GM19397 (cell line): ENCODE measurements at regions not wholly inside any gene's neighbourhood (a gene's known extent, or its start where the extent isn't known, plus 50 kb on each side); places are given as distances from the start of the nearest gene placed in this dataset.
"Not testable (repeated sequence)": the region's sequence is repeated elsewhere in the genome, so short reads cannot be mapped to it uniquely, and the experiment has no call there.

Source experiments
- ATAC-seq: cut with Tn5 transposase; IDR thresholded peaks from one replicate; pipeline ENCODE4 v1.9.1; 2021; ENCODE audit warnings: mild to moderate bottlenecking, moderate library complexity; ENCODE audit not compliant: unreplicated experiment

DNA sequence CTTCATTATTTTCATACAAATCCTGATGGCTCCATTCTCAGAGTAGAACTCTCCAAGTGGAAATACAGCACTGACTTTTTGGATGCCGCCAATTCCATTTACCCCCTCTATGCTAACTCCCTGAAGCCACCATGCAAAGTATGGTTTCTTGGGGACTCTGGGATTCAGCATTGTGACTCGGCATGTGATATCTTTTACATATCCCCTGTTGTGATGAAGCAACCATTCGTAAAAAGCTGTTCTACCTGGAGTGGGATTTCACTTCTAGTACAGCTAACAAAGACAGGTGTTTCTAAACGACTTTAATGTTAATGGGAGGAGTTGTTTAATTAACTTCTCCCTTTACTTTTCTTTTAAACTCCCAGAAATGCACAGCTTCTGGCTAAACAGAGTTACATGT lies 533.5 kb downstream of the RBFOX1 start:
- no peak for ATAC-seq

DNA sequence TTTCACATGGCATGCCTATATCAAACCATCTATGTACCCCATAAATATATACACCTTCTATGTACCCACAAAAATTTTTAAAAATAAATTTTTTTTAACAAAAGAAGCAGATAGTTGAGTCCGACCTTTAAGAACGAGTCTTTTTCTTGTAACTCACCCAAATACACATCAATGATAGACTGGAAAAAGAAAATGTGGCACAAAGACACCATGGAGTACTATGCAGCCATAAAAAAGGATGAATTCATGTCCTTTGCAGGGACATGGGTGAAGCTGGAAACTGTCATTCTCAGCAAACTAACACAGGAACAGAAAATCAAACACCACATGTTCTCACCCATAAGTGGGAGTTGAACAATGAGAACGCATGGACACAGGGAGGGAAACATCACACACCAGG lies 532.7 kb downstream of the RBFOX1 start:
- ATAC-seq: not testable (repeated sequence)

DNA sequence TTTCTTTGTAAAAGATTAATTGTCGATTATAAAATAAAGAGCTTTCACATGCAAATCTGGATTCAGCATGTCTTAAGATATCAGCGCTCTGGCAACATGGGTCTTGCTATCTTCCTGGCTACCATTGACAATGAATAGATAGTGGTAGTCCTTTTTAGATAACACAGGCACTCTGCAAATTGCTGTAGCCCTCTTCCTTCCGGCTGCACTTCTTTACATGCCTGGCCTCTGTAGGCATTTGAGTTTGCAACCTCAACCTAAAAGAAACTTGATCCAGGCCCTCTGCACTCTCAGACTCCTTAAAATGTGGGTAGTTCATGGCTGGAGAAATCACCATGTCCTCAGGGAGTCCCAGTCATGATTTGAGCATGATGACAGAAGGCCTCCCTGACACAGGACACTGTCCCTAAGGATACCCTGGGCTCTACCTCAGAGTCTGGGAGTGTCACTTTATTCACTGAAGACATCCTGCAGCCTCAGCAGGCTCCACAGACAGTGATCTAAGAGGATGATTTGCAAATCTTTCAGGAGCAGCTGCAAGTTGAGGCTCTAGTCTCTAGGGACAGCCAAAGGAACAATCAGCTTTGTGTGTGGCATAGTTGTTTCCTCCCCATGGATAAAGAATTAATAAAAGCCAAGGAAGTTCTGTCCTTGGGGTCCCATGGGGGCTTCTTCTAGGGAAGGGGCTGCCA lies 529.4 kb downstream of the RBFOX1 start:
- no peak for ATAC-seq

DNA sequence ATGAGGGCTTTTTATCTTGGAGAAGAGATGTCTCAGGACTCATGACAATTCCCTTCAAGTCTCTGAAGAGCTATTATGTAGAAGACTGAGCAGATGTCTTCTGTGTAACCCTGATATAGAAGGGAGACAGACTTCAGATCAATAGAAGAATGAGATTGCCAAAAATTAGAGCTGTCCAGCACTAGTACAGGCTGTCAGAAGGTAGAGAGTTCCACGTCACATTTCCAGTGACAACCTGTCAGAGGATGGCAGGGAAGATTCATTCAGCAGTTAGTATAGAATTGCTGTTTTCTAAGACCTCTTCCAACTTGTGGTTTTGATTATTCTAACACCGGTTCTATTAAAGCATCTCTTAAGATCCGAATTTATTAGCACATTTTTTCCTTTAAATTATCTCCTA lies 520.6 kb downstream of the RBFOX1 start:
- no peak for ATAC-seq

- no peak for ATAC-seq
These were observed 517.2 kb downstream of the RBFOX1 start for GRCh38 chr16:7849841-7850240.

GRCh38 chr16:7843261-7843660 lies 510.6 kb downstream of the RBFOX1 start:
- no peak for ATAC-seq

GRCh38 chr16:7839568-7839967 lies 506.9 kb downstream of the RBFOX1 start:
- no peak for ATAC-seq

- no peak for ATAC-seq
These were observed 502.3 kb downstream of the RBFOX1 start for GRCh38 chr16:7834771-7835431.

DNA sequence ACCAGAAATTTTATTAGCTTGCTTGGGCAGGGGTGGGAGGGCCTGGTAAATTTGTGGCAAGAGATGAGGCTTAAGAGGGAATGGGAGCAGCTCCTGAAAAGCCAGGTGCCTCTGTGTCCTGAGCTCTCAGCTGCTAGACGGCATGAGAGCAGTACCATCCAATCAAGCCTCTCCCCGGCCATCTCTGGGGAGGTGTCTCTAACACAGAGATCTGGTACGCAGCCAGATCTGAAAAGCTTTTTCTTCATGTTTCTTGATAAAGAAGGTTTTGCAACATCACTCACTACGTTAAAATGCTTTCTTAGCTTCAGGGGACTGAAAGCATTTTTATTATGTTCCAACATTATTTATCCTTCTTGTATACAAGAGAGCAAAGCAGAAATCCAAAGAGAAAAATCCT lies 488.2 kb downstream of the RBFOX1 start:
- no peak for ATAC-seq

DNA sequence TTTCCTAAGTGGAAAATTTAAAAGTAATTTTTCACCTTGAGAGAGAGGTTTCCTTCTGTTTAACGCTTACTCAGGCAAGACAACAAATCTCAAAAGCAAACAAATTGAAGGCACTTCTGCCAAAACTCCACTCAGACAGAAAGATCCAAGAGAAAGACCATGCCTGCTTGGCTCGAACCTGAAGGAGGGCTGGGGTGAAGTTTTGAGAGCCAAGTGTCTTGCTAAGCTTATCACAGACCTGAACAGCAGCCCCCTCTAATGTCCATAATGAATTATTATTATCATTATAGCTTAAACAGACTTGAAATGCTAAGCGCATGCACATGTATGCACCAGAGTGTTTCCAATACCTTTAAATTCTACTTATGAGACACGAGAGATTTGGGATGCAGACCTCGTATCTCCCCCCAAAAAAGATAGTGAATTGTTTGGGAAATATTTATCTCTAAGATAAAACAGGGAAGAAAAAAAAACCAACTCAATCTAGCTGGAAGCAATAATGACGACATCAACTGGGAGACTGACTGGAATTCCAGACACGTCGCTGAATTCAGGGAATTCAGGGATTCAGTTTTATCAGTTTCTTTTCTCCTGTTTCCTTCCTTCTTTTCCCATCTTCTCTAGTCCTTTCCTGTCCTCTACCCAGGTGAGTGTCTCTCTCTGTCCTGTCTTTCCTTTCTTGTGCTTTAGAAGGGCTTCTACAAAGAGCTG lies 473.2 kb downstream of the RBFOX1 start:
- ATAC-seq: no peak

- ATAC-seq: no peak
These were observed 472.1 kb downstream of the RBFOX1 start for GRCh38 chr16:7804635-7805195.

- ATAC-seq: no peak
These were observed 459.7 kb downstream of the RBFOX1 start for GRCh38 chr16:7792346-7792745.

DNA sequence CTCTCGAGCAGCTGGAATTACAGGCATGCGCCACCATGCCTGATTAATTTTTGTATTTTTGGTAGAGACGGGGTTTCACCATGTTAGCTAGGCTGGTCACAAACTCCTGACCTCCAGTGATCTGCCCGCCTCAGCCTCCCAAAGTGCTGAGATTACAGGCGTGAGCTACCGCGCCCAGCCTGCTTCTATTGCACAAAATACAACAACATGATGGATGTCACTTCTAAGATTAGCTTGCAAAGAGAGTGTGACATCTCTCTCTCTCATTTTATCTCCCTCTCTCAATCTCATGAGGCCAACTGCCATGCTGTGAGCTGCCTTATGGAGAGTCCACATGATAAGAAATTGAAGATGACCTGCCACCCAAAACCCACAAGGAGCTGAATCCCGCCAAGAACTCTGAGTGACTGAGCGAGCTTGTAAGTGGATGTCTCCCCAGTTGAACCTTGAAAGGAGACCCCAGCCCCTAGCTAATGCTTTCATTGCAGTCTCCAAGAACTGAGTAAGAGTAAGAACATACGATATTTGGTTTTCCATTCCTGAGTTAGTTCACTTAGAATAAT lies 458.5 kb downstream of the RBFOX1 start:
- no peak for ATAC-seq

GRCh38 chr16:7775072-7775488 lies 442.4 kb downstream of the RBFOX1 start:
- no peak for ATAC-seq

DNA sequence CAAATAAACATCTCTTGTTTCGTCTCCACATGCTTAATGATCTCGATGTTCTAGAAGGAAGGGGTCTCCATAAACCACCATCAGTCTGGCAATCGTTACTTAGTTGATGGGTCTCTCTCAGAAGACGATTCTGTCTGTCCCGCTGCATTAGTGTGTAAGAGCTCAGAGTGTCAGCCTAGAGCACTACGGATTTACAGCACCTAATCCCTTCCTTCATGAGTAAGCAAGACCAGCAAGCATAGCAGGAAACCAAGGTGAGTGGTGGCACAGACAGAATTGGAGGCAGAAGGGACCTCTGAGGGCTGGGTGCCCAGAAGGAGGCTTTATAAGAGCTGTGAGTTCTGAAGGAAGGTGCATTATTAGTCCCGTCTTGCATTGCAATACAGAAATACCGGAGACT lies 440.1 kb downstream of the RBFOX1 start:
- no peak for ATAC-seq

- not testable (repeated sequence) for ATAC-seq
These were observed 436.4 kb downstream of the RBFOX1 start for GRCh38 chr16:7769091-7769490.

DNA sequence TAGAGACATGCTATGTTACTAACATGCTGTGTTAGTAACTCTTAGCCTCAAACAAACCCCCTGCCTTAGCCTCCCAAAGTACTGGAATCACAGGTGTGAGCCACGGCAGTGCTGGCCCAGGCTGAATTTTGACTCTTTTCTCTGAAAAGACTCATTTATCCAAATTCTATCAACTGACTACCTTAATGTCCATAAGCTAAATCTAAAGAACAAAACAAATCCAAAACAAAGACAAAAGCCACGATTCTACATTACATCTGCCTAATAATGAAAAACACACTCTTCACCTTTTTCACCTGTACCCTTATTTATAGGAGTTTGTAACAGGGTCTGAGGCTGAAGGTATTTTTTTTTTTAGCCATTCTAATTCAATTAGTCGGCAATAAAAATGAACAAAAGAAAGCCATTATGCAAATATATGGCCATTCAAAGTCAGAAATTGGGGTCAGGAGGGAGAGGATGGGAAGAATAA lies 432.5 kb downstream of the RBFOX1 start:
- no peak for ATAC-seq

DNA sequence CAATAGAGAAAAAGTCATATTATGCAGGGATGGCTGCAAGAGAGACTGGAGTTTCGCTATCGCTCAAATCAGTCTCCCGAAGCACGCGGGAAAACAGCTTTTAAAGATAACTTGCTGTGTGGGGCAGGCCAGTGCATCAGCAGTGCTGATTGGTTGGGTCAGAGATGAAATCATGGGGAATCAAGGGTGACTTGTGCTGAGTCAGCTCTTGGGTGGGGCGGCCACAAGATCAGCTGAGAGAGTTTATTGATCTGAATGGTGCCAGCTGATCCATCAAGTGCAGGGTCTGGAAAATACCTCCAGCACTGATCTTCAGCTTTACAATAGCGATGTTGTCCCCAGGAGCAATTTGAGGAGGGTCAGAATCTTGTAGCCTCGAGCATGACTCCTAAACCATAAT lies 430.5 kb downstream of the RBFOX1 start:
- no peak for ATAC-seq
